DOHH2 (cell line): ENCODE measurements at regions not wholly inside any gene's neighbourhood (a gene's known extent, or its start where the extent isn't known, plus 50 kb on each side); places are given as distances from the start of the nearest gene placed in this dataset.

Experiments
- H3F3A ChIP-seq: fragments of 200-600 bp; sonication (generic), shearing (Covaris generic); 2 replicates; pipeline ENCODE4 v1.6.0; 2016; ENCODE audit warnings: antibody characterized with exemption, mild to moderate bottlenecking; ENCODE audit not compliant: control insufficient read depth, insufficient read depth
- H3K27ac ChIP-seq: fragments of 200-600 bp; sonication (generic); 2 replicates; pipeline ENCODE4 v1.5.1; 2014; ENCODE audit warnings: low read depth, mild to moderate bottlenecking, low read length, moderate library complexity
- H3K27me3 ChIP-seq: fragments of 200-600 bp; sonication (generic); 2 replicates; pipeline ENCODE4 v1.6.1; 2014; ENCODE audit warnings: mild to moderate bottlenecking, low read length, mixed read lengths; ENCODE audit not compliant: control insufficient read depth
- H3K36me3 ChIP-seq: fragments of 200-600 bp; sonication (generic); 2 replicates; pipeline ENCODE4 v1.6.1; 2014; ENCODE audit warnings: mild to moderate bottlenecking, low read length, moderate library complexity, mixed read lengths; ENCODE audit not compliant: control insufficient read depth
- H3K4me1 ChIP-seq: fragments of 200-600 bp; sonication (generic); 2 replicates; pipeline ENCODE4 v1.6.1; 2014; ENCODE audit warnings: mild to moderate bottlenecking, low read length, mixed read lengths; ENCODE audit not compliant: control insufficient read depth
- H3K4me2 ChIP-seq: fragments of 200-600 bp; sonication (generic); 2 replicates; pipeline ENCODE4 v1.6.0; 2014; ENCODE audit warnings: mild to moderate bottlenecking, low read length, moderate library complexity
- H3K4me3 ChIP-seq: fragments of 200-600 bp; sonication (generic); 2 replicates; pipeline ENCODE4 v1.5.1; 2014; ENCODE audit warnings: mild to moderate bottlenecking, low read length, mixed read lengths
- H3K79me2 ChIP-seq: fragments of 200-600 bp; sonication (generic); 2 replicates; pipeline ENCODE4 v1.6.1; 2014; ENCODE audit warnings: mild to moderate bottlenecking, low read length, mixed read lengths; ENCODE audit not compliant: control insufficient read depth
- H3K9me2 ChIP-seq: fragments of 200-600 bp; sonication (generic); replicated peaks from 2 replicates; pipeline ENCODE4 v1.6.1; 2014; ENCODE audit warnings: mild to moderate bottlenecking, low read length, mixed read lengths; ENCODE audit not compliant: control insufficient read depth
- H3K9me3 ChIP-seq: fragments of 200-600 bp; sonication (generic); 2 replicates; pipeline ENCODE4 v1.6.1; 2014; ENCODE audit warnings: antibody characterized with exemption, low read length, mixed read lengths; ENCODE audit not compliant: control insufficient read depth, insufficient read depth
- H4K20me1 ChIP-seq: fragments of 200-600 bp; sonication (generic); 2 replicates; pipeline ENCODE4 v1.6.0; 2014; ENCODE audit warnings: low read depth, mild to moderate bottlenecking, antibody characterized with exemption, low read length, moderate library complexity; ENCODE audit not compliant: control insufficient read depth, insufficient read depth
- CTCF ChIP-seq: fragments of 200-600 bp; sonication (generic); IDR thresholded peaks from one replicate; pipeline ENCODE4 v1.5.1; 2014; ENCODE audit warnings: antibody characterized with exemption, mild to moderate bottlenecking, low read depth, low read length; ENCODE audit not compliant: poor library complexity, severe bottlenecking
- EZH2phosphoT487 ChIP-seq: fragments of 200-600 bp; sonication (generic); IDR thresholded peaks from 2 replicates; pipeline ENCODE4 v1.6.1; 2017; ENCODE audit warnings: borderline replicate concordance, mild to moderate bottlenecking, antibody characterized with exemption, low read length, moderate library complexity, mixed read lengths

DNA sequence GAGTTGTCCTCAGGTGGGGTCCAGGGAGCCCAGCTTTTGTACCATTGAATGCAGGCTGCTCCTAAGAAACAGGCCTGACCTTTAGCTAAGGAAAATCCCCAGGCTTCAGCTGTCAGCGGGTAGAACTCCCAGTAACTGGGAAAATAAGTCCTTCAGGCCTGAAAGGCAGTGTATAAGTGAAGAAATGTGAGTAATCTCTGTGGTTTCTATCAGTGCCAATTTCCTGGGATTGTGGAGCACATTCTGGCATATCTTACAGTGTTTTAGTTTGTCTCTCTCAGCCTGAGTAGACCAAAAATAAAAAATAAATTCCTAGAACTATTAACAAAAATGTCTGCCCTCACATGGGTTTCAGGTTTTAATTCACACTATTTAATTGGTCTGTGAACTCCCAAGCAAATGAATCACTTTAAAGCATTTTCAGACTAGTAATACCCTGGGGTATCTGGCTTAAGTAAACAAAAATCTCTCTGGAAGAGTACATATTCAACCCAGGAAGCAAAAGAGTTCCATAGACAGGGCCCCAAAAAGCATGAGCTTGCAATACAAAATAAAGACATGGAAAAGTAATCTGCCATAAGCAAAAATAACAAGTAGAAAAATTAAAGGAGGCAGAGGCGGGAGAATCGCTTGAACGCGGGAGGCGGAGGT is 566.2 kb upstream of the NOX3 start:
- Histone ChIP-seq H3K9me2 (no peaks in the 10 kb centered on the region), H4K20me1 (no peaks in the 10 kb centered on the region), H3K9me3 (no peaks in the 10 kb centered on the region), H3K4me3 (no peak overlapping the region), H3K27ac (no peak overlapping the region), H3K27me3 (no peaks in the 10 kb centered on the region), H3K79me2 (no peaks in the 10 kb centered on the region), H3F3A (no peaks in the 10 kb centered on the region), H3K4me1 (no peaks in the 10 kb centered on the region), H3K36me3 (no peaks in the 10 kb centered on the region), H3K4me2 (no peak overlapping the region)
- no peak for TF ChIP-seq EZH2phosphoT487
- no peak for TF ChIP-seq CTCF

- no peaks in the 10 kb centered on the region for H3K27me3 ChIP-seq
- no peaks in the 10 kb centered on the region for H3K79me2 ChIP-seq
- H3K4me1 ChIP-seq, result 0 out of 2 replicates have a peak, but pooled peaks cover 3% of the 10 kb centered on the region
- TF ChIP-seq CTCF, result no peak
- TF ChIP-seq EZH2phosphoT487, result no peak
- H3K27ac ChIP-seq, result no peak overlapping the region
- H4K20me1 ChIP-seq, result no peaks in the 10 kb centered on the region
- no peak overlapping the region for H3K4me3 ChIP-seq
- H3K9me3 ChIP-seq, result no peaks in the 10 kb centered on the region; the same call in 1 of the 2 replicates
- H3K36me3 ChIP-seq, result no peaks in the 10 kb centered on the region
- no peak overlapping the region for H3K4me2 ChIP-seq
- H3K9me2 ChIP-seq, result no peaks in the 10 kb centered on the region
- H3F3A ChIP-seq, result no peaks in the 10 kb centered on the region
Measured at GRCh38 chr6:156017838-156018237, 562.2 kb upstream of the NOX3 start.

DNA sequence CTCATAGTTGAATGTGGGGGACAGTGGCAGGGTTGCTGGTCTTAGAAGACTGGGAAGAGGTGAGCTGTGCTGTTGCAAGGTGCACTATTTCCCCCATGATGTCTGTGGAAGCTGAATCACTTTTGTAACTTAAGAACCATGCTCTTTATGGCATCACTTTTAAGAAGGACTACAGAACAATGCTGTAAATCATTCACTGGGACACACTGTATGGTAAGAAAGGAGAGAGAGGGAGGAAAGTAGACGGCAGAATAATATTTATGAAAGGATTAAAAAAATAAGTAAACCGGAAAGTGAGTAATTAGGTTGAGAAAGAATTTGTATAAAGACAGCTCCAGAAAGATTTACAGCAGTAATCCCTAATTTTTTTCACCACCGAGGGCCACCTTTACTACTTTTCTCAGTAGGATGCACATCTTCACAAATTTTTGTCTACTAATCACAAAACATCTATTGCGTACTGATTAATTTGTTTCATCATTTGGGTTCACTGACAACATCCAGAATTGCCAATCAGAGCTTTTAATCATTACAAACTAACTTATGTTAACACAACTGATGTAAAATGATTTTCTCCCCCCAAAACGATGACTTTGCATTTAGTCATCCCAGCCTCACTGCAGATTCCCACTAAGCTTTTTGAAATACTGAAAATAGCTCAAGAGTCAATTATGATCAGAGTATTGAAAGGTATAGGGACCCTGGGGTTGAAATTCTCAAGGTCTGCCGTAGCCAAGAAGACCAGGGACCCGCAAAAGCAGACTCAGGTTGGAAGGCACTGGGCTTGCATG is 560.7 kb upstream of the NOX3 start:
- Histone ChIP-seq H3F3A (no peaks in the 10 kb centered on the region), H3K79me2 (no peaks in the 10 kb centered on the region), H3K9me3 (no peaks in the 10 kb centered on the region; the same call in 1 of the 2 replicates), H3K27me3 (no peaks in the 10 kb centered on the region), H3K9me2 (no peaks in the 10 kb centered on the region), H3K4me1 (0 out of 2 replicates have a peak, but pooled peaks cover 3% of the 10 kb centered on the region), H3K4me3 (no peak overlapping the region), H3K36me3 (no peaks in the 10 kb centered on the region), H3K27ac (no peak overlapping the region), H4K20me1 (no peaks in the 10 kb centered on the region), H3K4me2 (no peak overlapping the region)
- TF ChIP-seq CTCF (no peak), EZH2phosphoT487 (no peak)
